ENCODE measurements at regions not wholly inside any gene's neighbourhood (a gene's known extent, or its start where the extent isn't known, plus 50 kb on each side); places are given as distances from the start of the nearest gene placed in this dataset.

DNA sequence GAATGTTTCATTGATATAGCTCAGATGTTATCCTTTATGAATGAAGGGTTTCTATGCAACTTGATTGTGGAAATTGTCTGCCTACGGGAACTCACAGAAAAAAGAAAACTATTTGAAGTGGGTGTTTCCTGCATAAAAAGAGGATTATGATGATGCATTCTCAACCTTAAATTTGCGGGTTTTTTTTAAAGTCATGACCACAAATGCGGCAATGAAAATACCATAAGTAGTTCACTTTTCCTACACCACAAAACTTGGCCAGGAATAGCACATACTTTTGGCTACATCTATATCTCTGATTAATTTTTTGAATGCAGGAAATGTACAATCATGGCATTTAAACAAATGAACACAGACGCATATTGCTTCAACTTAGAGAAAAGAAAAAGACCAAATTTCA lies 754.7 kb downstream of the DTWD2 start:
- TF ChIP-seq, protein P1, sequence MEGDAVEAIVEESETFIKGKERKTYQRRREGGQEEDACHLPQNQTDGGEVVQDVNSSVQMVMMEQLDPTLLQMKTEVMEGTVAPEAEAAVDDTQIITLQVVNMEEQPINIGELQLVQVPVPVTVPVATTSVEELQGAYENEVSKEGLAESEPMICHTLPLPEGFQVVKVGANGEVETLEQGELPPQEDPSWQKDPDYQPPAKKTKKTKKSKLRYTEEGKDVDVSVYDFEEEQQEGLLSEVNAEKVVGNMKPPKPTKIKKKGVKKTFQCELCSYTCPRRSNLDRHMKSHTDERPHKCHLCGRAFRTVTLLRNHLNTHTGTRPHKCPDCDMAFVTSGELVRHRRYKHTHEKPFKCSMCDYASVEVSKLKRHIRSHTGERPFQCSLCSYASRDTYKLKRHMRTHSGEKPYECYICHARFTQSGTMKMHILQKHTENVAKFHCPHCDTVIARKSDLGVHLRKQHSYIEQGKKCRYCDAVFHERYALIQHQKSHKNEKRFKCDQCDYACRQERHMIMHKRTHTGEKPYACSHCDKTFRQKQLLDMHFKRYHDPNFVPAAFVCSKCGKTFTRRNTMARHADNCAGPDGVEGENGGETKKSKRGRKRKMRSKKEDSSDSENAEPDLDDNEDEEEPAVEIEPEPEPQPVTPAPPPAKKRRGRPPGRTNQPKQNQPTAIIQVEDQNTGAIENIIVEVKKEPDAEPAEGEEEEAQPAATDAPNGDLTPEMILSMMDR (IDR thresholded peaks at IDR 0.05; ENCODE audit: low read depth, low read length) = no peak
- no peak for TF ChIP-seq EZH2phosphoT487 (IDR thresholded peaks at IDR 0.05; ENCODE audit: low read depth)

Measured in OCI-LY3 (cell line).